Right atrium auricular region (tissue), 2 donors: ENCODE measurements at regions not wholly inside any gene's neighbourhood (a gene's known extent, or its start where the extent isn't known, plus 50 kb on each side); places are given as distances from the start of the nearest gene placed in this dataset.

Experiments used
- DNase-seq: peaks from one replicate; pipeline ENCODE4 v3.0.0-alpha.2; 2019; ENCODE audit warnings: low spot score
- H3K27ac ChIP-seq, 2 donors: fragments of 200-600 bp; sonication (generic); 1 replicate in 1 of 2; 2 replicates in 1 of 2; pipeline ENCODE4 v1.5.1; 2016 to 2019
- H3K27me3 ChIP-seq, 2 donors: fragments of 200-600 bp; sonication (generic); one replicate each; pipeline versions ENCODE4 v1.5.1 to v1.6.0; 2017 to 2019
- H3K36me3 ChIP-seq: fragments of 200-600 bp; sonication (generic); one replicate; pipeline ENCODE4 v1.5.1; 2016
- H3K4me1 ChIP-seq, 2 donors: fragments of 200-600 bp; sonication (generic); one replicate each; pipeline versions ENCODE4 v1.5.1 to v1.6.0; 2017 to 2019
- H3K4me3 ChIP-seq, 2 donors: fragments of 200-600 bp; sonication (generic); 1 replicate in 1 of 2; 2 replicates in 1 of 2; pipeline ENCODE4 v1.5.1; 2017 to 2019; ENCODE audit warnings: mild to moderate bottlenecking in 1 of 2, moderate library complexity in 1 of 2
- H3K9me3 ChIP-seq, 2 donors: fragments of 200-600 bp; sonication (generic); one replicate each; pipeline ENCODE4 v1.5.1; 2019
- CTCF ChIP-seq, 2 donors: fragments of 200-600 bp; sonication (generic); IDR thresholded peaks; one replicate each; pipeline ENCODE4 v1.5.1; 2019; ENCODE audit warnings: antibody characterized with exemption in 2 of 2

DNA sequence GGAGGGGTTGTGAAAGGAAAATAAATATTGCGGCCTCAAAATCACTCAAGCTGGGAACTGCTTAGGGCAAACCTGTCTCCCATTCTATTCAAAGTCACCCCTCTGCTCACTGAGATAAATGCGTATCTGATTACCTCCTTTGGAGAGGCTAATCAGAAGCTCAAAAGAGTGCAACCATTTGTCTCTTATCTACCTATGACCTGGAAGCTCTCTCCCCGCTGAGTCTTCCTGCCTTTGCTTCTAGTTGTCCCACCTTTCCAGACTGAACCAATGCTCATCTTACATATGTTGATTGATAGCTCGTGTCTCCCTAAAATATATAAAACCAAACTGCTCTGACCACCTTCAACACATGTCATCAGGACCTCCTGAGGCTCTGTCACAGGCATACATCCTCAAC, 91.6 kb upstream of the CAMK1G start:
- no peak overlapping the region for H3K27ac ChIP-seq
- peaks cover 0 to 18% of the 10 kb centered on the region in 2 donors for H3K9me3 ChIP-seq
- TF ChIP-seq CTCF (IDR thresholded peaks at IDR 0.05): no peak
- H3K4me1 ChIP-seq: no peaks in the 10 kb centered on the region
- no peak overlapping the region for H3K4me3 ChIP-seq
- no peak for DNase-seq
- H3K27me3 ChIP-seq: no peaks in the 10 kb centered on the region
- H3K36me3 ChIP-seq: no peaks in the 10 kb centered on the region

- Histone ChIP-seq H3K4me1 (no peaks in the 10 kb centered on the region), H3K9me3 (peaks cover 0 to 18% of the 10 kb centered on the region in 2 donors), H3K27ac (no peak overlapping the region), H3K27me3 (no peaks in the 10 kb centered on the region), H3K4me3 (no peak overlapping the region), H3K36me3 (no peaks in the 10 kb centered on the region)
- TF ChIP-seq CTCF (IDR thresholded peaks at IDR 0.05): no peak
- DNase-seq: no peak
Observed at GRCh38 chr1:209493559-209493958, 90.0 kb upstream of the CAMK1G start.

DNA sequence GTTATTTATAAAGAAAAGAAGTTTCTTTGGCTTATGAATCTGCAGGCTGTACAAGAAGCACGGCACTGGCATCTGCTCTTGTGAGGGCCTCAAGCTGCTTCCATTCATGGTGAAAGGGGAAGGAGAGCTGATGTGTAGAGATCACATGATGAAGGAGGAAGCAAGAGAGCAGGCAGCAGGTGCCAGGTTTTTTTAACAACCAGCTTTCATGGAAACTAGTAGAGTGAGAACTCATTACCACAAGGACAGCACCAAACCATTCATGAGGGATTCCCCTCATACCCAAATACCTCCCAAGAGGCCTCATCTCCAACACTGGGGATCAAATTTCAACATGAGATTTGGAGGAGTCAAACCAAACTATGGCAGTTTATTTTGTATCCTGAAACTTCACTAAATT, 85.8 kb upstream of the CAMK1G start:
- Histone ChIP-seq H3K4me1 (no peaks in the 10 kb centered on the region), H3K27me3 (no peaks in the 10 kb centered on the region), H3K27ac (no peak overlapping the region), H3K4me3 (no peak overlapping the region), H3K36me3 (no peaks in the 10 kb centered on the region), H3K9me3 (peaks cover 0 to 46% of the 10 kb centered on the region in 2 donors)
- TF ChIP-seq CTCF (IDR thresholded peaks at IDR 0.05): no peak
- no peak for DNase-seq

GRCh38 chr1:209500993-209501392, 82.5 kb upstream of the CAMK1G start:
- TF ChIP-seq CTCF (IDR thresholded peaks at IDR 0.05): no peak
- H3K27ac ChIP-seq: no peak overlapping the region
- no peaks in the 10 kb centered on the region for H3K27me3 ChIP-seq
- peaks cover 0 to 37% of the 10 kb centered on the region in 2 donors for H3K9me3 ChIP-seq
- H3K36me3 ChIP-seq: no peaks in the 10 kb centered on the region
- no peak for DNase-seq
- H3K4me1 ChIP-seq: no peaks in the 10 kb centered on the region
- no peak overlapping the region for H3K4me3 ChIP-seq

GRCh38 chr1:209503196-209503595, 80.3 kb upstream of the CAMK1G start:
- Histone ChIP-seq H3K9me3 (peaks cover 0 to 28% of the 10 kb centered on the region in 2 donors), H3K27me3 (no peaks in the 10 kb centered on the region), H3K4me1 (no peaks in the 10 kb centered on the region), H3K36me3 (no peaks in the 10 kb centered on the region), H3K4me3 (no peak overlapping the region), H3K27ac (no peak overlapping the region)
- DNase-seq: no peak
- TF ChIP-seq CTCF (IDR thresholded peaks at IDR 0.05): no peak

GRCh38 chr1:209504571-209504970, 78.9 kb upstream of the CAMK1G start:
- no peaks in the 10 kb centered on the region for H3K4me1 ChIP-seq
- H3K9me3 ChIP-seq: peaks cover 0 to 22% of the 10 kb centered on the region in 2 donors
- H3K27ac ChIP-seq: no peak overlapping the region
- no peak for TF ChIP-seq CTCF (IDR thresholded peaks at IDR 0.05)
- no peak for DNase-seq
- no peaks in the 10 kb centered on the region for H3K27me3 ChIP-seq
- H3K36me3 ChIP-seq: no peaks in the 10 kb centered on the region
- H3K4me3 ChIP-seq: no peak overlapping the region
